ENCODE measurements at regions not wholly inside any gene's neighbourhood (a gene's known extent, or its start where the extent isn't known, plus 50 kb on each side); places are given as distances from the start of the nearest gene placed in this dataset.
"Not testable (repeated sequence)": the region's sequence is repeated elsewhere in the genome, so short reads cannot be mapped to it uniquely, and the experiment has no call there.

GRCh38 chr12:32010631-32011336 is 51.6 kb downstream of the RESF1 start:
- DNase-seq (ENCODE audit: low read depth) = no peak

- DNase-seq (ENCODE audit: low read depth) = no peak
These were observed 53.1 kb downstream of the RESF1 start for GRCh38 chr12:32012249-32012785.

- no peak for DNase-seq (ENCODE audit: low read depth)
These were observed 55.8 kb downstream of the RESF1 start for GRCh38 chr12:32015036-32015435.

GRCh38 chr12:32016680-32017482 is 57.7 kb downstream of the RESF1 start:
- DNase-seq (ENCODE audit: low read depth) = no peak

- DNase-seq (ENCODE audit: low read depth) = no peak
These were observed 62.1 kb downstream of the RESF1 start for GRCh38 chr12:32021346-32021773.

- not testable (repeated sequence) for DNase-seq (ENCODE audit: low read depth)
These were observed 63.2 kb downstream of the RESF1 start for GRCh38 chr12:32022387-32022786.

- not testable (repeated sequence) for DNase-seq (ENCODE audit: low read depth)
These were observed 64.6 kb downstream of the RESF1 start for GRCh38 chr12:32023861-32024260.

GRCh38 chr12:32024884-32025592 is 65.8 kb downstream of the RESF1 start:
- no peak for DNase-seq (ENCODE audit: low read depth)

GRCh38 chr12:32025906-32026305 is 66.7 kb downstream of the RESF1 start:
- DNase-seq (ENCODE audit: low read depth) = no peak

GRCh38 chr12:32027684-32028365 is 68.6 kb downstream of the RESF1 start:
- DNase-seq (ENCODE audit: low read depth) = no peak

GRCh38 chr12:32030151-32030550 is 70.9 kb downstream of the RESF1 start:
- no peak for DNase-seq (ENCODE audit: low read depth)

GRCh38 chr12:32030676-32031075 is 71.5 kb downstream of the RESF1 start:
- no peak for DNase-seq (ENCODE audit: low read depth)

- DNase-seq (ENCODE audit: low read depth) = no peak
These were observed 71.9 kb downstream of the RESF1 start for GRCh38 chr12:32031109-32031508.

- peak; percentile 14 for DNase-seq (ENCODE audit: low read depth)
These were observed 73.1 kb downstream of the RESF1 start for GRCh38 chr12:32032205-32032810.

GRCh38 chr12:32033406-32033805 is 73.2 kb upstream of the BICD1 start:
- DNase-seq (ENCODE audit: low read depth) = no peak

- DNase-seq (ENCODE audit: low read depth) = no peak
These were observed 72.6 kb upstream of the BICD1 start for GRCh38 chr12:32034045-32034444.

- no peak for DNase-seq (ENCODE audit: low read depth)
These were observed 70.0 kb upstream of the BICD1 start for GRCh38 chr12:32036477-32037263.

- DNase-seq (ENCODE audit: low read depth) = no peak
These were observed 67.3 kb upstream of the BICD1 start for GRCh38 chr12:32039347-32039746.

GRCh38 chr12:32039917-32040575 is 66.6 kb upstream of the BICD1 start:
- DNase-seq (ENCODE audit: low read depth) = no peak

- no peak for DNase-seq (ENCODE audit: low read depth)
These were observed 62.6 kb upstream of the BICD1 start for GRCh38 chr12:32043928-32044549.

Measured in GM04503 (cell line).